ENCODE measurements at regions not wholly inside any gene's neighbourhood (a gene's known extent, or its start where the extent isn't known, plus 50 kb on each side); places are given as distances from the start of the nearest gene placed in this dataset.
"Not testable (repeated sequence)": the region's sequence is repeated elsewhere in the genome, so short reads cannot be mapped to it uniquely, and the experiment has no call there.

- no peak for DNase-seq (ENCODE audit: low spot score)
These were observed 78.1 kb upstream of the PLCB4 start for GRCh38 chr20:8990770-8991169.

GRCh38 chr20:8994045-8994444 is 74.8 kb upstream of the PLCB4 start:
- DNase-seq (ENCODE audit: low spot score), result no peak

- no peak for DNase-seq (ENCODE audit: low spot score)
These were observed 73.1 kb upstream of the PLCB4 start for GRCh38 chr20:8995761-8996160.

GRCh38 chr20:8996817-8997512 is 71.9 kb upstream of the PLCB4 start:
- DNase-seq (ENCODE audit: low spot score), result no peak

GRCh38 chr20:8997701-8998117 is 71.2 kb upstream of the PLCB4 start:
- no peak for DNase-seq (ENCODE audit: low spot score)

- no peak for DNase-seq (ENCODE audit: low spot score)
These were observed 57.8 kb upstream of the PLCB4 start for GRCh38 chr20:9011121-9011520.

- not testable (repeated sequence) for DNase-seq (ENCODE audit: low spot score)
These were observed 53.5 kb upstream of the PLCB4 start for GRCh38 chr20:9015232-9015983.

GRCh38 chr20:9015984-9016324 is 52.9 kb upstream of the PLCB4 start:
- no peak for DNase-seq (ENCODE audit: low spot score)

- DNase-seq (ENCODE audit: low spot score), result no peak
These were observed 50.5 kb upstream of the PLCB4 start for GRCh38 chr20:9018346-9018745.

Measured in kidney capillary endothelial cell (primary cell).